ENCODE measurements at regions not wholly inside any gene's neighbourhood (a gene's known extent, or its start where the extent isn't known, plus 50 kb on each side); places are given as distances from the start of the nearest gene placed in this dataset.

DNA sequence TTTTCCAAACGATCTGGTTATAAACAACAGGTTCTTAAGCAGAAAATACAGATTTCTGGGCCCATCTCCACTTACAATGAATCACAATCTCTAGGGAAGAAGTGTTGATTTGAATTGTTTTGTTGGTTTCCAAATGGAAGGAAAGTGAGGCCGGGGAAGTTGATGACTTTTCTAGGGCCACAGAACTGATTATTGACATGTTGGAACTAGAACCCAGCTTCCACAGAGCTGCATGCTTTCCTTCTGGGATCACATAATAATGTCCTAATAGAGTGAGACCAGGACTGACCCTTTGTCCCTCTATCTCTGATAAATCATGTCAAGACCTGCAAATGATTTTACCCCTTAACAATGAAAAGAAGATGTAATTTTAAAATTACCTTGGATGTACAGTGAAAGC lies 332.2 kb downstream of the OSR1 start:
- Mint-ChIP-seq H3K27ac (no peak overlapping the region), H3K4me1 (peaks cover 0 to 1% of the 10 kb centered on the region in 2 donors), H3K4me3 (no peak overlapping the region), H3K9me3 (no peaks in the 10 kb centered on the region), H3K36me3 (no peaks in the 10 kb centered on the region), H3K27me3 (no peaks in the 10 kb centered on the region)
- DNase-seq (no peak), ATAC-seq (replicated peaks) (no peak)

DNA sequence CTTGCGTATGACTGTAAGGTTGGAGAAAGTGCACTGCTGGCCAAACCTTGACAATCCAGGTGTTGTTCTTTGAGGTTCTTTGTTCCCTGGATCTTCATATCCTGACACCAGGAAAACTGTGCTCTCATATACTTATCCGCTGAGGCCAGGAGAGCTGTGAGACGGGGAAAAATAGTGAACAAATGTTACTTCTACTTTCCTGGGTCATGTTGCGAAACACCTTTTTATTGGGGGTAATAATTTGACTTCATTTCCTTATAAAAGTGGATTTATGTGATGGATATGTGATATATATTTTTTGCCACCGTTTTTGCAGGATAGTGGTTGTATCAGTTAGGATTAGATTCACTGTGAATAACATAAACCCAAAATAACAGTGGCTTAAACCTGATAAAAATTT lies 336.1 kb downstream of the OSR1 start:
- Mint-ChIP-seq H3K27ac (no peak overlapping the region), H3K9me3 (peaks cover 3 to 4% of the 10 kb centered on the region in 2 donors), H3K27me3 (no peaks in the 10 kb centered on the region), H3K4me3 (no peak overlapping the region), H3K36me3 (no peaks in the 10 kb centered on the region), H3K4me1 (peaks cover 0 to 1% of the 10 kb centered on the region in 2 donors)
- ATAC-seq (replicated peaks) (no peak), DNase-seq (no peak)

DNA sequence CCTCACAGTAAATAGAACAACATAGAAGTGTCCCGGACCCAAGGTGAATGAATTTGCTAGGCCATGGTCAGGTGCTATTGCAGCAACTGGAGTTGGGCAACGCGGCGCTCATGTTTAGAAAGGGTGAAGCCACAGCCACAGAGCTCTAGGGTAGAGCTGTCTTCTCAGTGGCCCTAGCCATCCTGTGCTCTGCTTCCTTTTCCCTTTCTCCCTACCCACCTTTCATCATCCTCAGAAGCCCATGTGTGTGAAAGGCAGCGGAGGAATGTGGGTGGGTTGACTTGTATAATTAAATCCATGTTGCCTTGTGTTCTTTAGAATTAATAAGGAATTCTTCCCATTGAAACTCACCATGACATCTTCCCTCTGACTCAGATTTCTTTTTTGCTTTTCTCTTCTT lies 336.7 kb downstream of the OSR1 start:
- no peak overlapping the region for H3K4me3 Mint-ChIP-seq
- no peak overlapping the region for H3K27ac Mint-ChIP-seq
- H3K27me3 Mint-ChIP-seq: no peaks in the 10 kb centered on the region
- no peak for DNase-seq
- H3K9me3 Mint-ChIP-seq: peaks cover 4% of the 10 kb centered on the region in 2 donors
- no peaks in the 10 kb centered on the region for H3K36me3 Mint-ChIP-seq
- peaks cover 0 to 1% of the 10 kb centered on the region in 2 donors for H3K4me1 Mint-ChIP-seq
- no peak for ATAC-seq (replicated peaks)

DNA sequence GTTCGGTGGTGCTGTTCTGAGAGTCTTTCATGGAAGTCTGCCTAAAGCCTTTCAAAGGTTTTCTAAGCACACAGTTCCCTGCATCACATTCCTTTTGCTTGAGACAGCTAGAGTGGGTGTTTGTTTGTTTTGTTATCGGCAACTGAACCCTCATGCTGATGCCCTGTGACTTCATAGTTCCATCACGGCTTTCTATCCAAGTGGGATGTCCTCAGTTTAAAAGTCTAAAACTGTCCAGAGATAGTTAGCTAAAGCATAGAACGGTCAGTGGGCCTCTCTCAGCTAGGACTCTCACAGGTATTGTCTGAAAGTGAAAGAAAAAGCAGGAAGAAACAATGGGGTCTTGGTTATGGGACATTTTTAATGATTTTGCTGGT lies 337.3 kb downstream of the OSR1 start:
- H3K27ac Mint-ChIP-seq: no peak overlapping the region
- no peaks in the 10 kb centered on the region for H3K27me3 Mint-ChIP-seq
- no peaks in the 10 kb centered on the region for H3K36me3 Mint-ChIP-seq
- no peak overlapping the region for H3K4me3 Mint-ChIP-seq
- ATAC-seq (replicated peaks) (no peak), DNase-seq (no peak)
- peaks cover 6% of the 10 kb centered on the region in 2 donors for H3K9me3 Mint-ChIP-seq
- peaks cover 0 to 1% of the 10 kb centered on the region in 2 donors for H3K4me1 Mint-ChIP-seq

DNA sequence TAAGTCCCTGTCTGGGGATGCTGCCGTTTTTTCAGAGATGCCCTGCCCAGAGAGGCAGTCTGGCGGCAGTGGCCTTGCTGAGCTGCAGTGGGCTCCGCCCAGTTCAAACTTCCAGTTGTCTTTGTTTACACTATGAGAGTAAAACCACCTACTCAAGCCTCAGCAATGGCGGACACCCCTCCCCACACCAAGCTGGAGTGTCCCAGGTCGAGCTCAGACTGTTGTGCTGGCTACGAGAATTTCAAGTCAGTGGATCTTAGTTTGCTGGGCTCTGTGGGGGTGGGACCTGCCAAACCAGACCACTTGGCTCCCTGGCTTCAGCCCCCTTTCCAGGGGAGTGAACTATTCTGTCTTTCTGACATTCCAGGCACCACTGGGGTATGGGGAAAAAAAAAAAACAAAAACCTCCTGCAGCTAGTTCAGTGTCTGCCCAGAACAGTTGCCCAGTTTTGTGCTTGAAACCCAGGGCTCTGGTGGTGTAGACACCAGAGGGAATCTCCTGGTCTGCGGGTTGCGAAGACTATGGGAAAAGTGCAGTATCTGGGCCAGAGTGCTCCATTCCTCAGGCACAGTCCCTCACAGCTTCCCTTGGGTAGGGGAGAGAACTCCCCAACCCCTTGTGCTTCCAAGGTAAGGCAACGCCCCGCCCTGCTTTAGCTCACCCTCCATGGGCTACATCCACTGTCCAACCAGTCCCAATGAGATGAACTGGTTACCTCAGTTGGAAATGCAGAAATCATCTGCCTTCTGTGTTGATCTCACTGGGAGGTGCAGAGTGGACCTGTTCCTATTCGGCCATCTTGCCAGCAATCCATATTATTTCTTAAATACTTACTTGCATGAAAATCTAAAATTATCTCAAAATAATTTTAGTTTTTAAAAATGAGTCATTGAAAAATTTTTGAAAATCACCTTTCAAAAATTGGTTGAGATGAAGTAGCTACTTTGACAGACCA lies 338.0 kb downstream of the OSR1 start:
- Mint-ChIP-seq H3K4me3 (no peak overlapping the region), H3K4me1 (no peaks in the 10 kb centered on the region), H3K9me3 (peaks cover 10 to 11% of the 10 kb centered on the region in 2 donors), H3K27ac (no peak overlapping the region), H3K36me3 (no peaks in the 10 kb centered on the region), H3K27me3 (no peaks in the 10 kb centered on the region)
- no peak for DNase-seq
- ATAC-seq (replicated peaks): no peak

DNA sequence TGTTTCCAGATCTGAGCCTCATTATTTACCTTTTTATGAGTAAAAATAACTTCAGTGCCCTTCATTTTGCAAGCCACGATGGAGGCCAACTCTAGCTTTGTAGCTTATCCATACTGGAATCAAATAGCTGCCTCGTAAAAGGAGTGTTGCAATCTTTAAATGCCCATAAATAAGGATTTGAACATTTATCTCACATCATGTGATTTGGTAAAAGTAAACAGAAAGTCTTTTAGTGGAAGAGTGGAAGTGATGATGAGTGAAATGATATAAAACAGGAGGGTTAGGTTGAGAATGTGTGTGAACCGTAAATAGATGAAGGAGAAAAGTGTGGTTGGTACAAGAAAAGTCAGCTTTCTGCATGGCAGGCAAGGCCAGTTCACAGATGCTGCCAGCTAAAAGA lies 348.9 kb downstream of the OSR1 start:
- H3K27me3 Mint-ChIP-seq: no peaks in the 10 kb centered on the region
- no peak overlapping the region for H3K27ac Mint-ChIP-seq
- no peaks in the 10 kb centered on the region for H3K4me1 Mint-ChIP-seq
- no peak overlapping the region for H3K4me3 Mint-ChIP-seq
- ATAC-seq (replicated peaks) (no peak), DNase-seq (no peak)
- no peaks in the 10 kb centered on the region for H3K36me3 Mint-ChIP-seq
- no peaks in the 10 kb centered on the region for H3K9me3 Mint-ChIP-seq

DNA sequence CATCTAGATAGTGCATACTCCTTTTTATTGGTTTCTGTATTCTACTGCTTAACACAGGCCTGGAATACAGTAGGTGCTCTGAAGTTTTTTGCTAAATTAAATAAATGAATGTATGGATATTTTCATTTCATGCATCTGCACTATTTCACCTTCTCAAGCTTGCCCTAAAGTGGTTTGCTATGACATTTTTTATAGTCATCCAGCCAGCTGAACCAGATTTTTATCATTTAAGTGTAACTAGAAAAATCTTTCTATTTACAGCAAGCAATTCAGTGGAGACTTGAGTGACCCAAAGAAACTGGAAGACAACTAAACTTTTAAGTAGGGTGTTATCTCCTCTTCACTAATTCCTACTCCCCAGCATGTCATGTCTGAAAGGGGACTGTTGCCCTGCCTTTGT lies 354.9 kb downstream of the OSR1 start:
- H3K27ac Mint-ChIP-seq: no peak overlapping the region
- peaks cover 0 to 2% of the 10 kb centered on the region in 2 donors for H3K36me3 Mint-ChIP-seq
- DNase-seq: no peak
- no peak for ATAC-seq (replicated peaks)
- no peaks in the 10 kb centered on the region for H3K27me3 Mint-ChIP-seq
- H3K4me3 Mint-ChIP-seq: no peak overlapping the region
- H3K9me3 Mint-ChIP-seq: peaks cover 2 to 4% of the 10 kb centered on the region in 2 donors
- H3K4me1 Mint-ChIP-seq: no peaks in the 10 kb centered on the region

DNA sequence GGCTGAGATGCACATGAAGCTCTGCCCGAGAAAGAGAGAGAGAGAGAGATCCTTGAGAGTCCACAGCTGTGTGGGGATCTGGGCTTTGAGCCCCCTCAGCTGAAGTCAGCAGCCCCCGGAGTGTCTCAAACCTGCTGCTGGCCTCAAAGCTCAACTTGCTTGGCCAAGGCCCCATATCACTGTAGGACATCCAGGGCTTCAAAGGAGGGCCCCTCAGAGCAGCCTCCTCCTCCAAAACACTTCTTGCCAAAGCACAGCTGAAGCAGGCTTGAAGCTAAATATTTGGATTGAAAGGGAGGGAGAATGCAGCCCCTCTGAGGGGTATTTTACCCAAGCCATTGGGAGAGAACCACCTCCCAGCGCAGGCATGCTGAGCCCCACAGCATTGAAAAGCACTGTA lies 357.6 kb downstream of the OSR1 start:
- peaks cover 4% of the 10 kb centered on the region in 2 donors for H3K9me3 Mint-ChIP-seq
- no peaks in the 10 kb centered on the region for H3K4me1 Mint-ChIP-seq
- H3K27ac Mint-ChIP-seq: no peak overlapping the region
- H3K27me3 Mint-ChIP-seq: no peaks in the 10 kb centered on the region
- peaks cover 0 to 2% of the 10 kb centered on the region in 2 donors for H3K36me3 Mint-ChIP-seq
- H3K4me3 Mint-ChIP-seq: no peak overlapping the region
- ATAC-seq (replicated peaks) (no peak), DNase-seq (no peak)

DNA sequence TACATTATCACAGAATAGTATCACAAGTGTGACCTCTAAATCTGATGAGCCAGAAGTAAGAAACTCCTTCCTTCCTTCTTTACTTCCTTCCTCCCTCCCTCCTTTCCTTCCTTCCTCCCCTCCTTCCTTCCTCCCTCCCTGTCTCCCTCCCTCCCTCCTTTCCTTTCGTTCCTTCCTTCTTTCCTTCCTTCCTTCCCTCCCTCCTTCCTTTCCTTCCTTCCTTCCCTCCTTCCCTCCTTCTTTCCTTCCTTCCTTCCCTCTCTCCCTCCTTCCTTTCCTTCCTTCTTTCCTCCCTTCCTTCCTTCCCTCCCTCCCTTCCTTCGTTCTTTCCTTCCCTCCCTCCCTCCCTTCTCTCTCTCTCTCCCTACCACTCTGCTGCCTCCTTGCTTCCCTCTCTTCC lies 359.2 kb downstream of the OSR1 start:
- Mint-ChIP-seq H3K9me3 (peaks cover 4% of the 10 kb centered on the region in 2 donors), H3K36me3 (peaks cover 0 to 2% of the 10 kb centered on the region in 2 donors), H3K4me3 (no peak overlapping the region), H3K27ac (no peak overlapping the region), H3K27me3 (no peaks in the 10 kb centered on the region), H3K4me1 (no peaks in the 10 kb centered on the region)
- DNase-seq: no peak
- no peak for ATAC-seq (replicated peaks)

DNA sequence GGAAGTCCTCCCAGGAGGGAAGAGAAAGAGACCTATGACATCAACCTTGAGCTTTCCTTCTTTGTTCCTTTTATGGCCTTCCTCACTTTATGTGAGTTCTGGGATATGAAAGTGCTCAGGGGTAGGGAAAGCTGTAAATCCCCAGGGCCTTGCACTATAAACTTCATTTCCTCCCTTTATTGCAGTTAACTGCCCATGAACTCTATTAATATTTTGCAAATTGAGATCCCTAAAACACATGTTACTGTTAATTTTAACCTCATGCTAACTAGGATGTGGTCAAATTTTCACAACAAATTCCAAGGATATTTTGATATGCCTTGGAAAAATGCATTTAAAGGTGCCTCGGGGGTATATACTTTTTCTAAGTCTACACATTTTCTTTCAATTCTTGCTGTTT lies 359.9 kb downstream of the OSR1 start:
- Mint-ChIP-seq H3K4me3 (no peak overlapping the region), H3K4me1 (no peaks in the 10 kb centered on the region), H3K27me3 (no peaks in the 10 kb centered on the region), H3K27ac (no peak overlapping the region), H3K9me3 (peaks cover 4% of the 10 kb centered on the region in 2 donors), H3K36me3 (peaks cover 0 to 2% of the 10 kb centered on the region in 2 donors)
- ATAC-seq (replicated peaks): no peak
- no peak for DNase-seq

DNA sequence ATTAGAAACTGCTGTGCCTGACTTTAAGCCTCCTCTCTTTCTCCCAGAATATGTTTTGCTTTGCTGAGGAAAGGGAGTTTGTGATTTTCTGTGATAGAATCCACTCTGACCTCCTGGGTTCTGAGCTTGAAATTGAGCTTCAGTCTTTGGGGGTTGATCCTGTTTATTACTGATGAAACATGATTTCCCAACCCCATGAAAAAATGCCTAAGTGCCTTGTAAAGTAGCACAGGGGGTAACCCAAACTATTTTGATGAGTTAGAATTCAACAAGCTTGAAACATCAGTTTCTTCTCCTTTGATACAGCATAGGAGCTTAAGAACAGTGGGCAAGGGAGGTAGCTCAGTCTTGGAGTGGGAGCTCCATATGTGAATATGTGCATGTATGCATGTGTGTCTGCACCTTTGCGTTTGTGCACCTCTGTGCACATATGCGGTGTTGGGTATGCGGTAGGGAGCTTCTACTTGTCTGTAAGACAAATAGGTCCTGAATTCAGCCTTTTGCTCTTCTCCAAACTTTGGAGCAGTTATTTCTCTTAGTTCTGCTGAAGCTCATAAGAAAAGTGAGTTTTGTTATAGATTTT lies 364.6 kb downstream of the OSR1 start:
- Mint-ChIP-seq H3K27me3 (no peaks in the 10 kb centered on the region), H3K4me1 (no peaks in the 10 kb centered on the region), H3K27ac (no peak overlapping the region), H3K4me3 (no peak overlapping the region), H3K36me3 (no peaks in the 10 kb centered on the region), H3K9me3 (peaks cover 0 to 1% of the 10 kb centered on the region in 2 donors)
- DNase-seq (no peak), ATAC-seq (replicated peaks) (no peak)

DNA sequence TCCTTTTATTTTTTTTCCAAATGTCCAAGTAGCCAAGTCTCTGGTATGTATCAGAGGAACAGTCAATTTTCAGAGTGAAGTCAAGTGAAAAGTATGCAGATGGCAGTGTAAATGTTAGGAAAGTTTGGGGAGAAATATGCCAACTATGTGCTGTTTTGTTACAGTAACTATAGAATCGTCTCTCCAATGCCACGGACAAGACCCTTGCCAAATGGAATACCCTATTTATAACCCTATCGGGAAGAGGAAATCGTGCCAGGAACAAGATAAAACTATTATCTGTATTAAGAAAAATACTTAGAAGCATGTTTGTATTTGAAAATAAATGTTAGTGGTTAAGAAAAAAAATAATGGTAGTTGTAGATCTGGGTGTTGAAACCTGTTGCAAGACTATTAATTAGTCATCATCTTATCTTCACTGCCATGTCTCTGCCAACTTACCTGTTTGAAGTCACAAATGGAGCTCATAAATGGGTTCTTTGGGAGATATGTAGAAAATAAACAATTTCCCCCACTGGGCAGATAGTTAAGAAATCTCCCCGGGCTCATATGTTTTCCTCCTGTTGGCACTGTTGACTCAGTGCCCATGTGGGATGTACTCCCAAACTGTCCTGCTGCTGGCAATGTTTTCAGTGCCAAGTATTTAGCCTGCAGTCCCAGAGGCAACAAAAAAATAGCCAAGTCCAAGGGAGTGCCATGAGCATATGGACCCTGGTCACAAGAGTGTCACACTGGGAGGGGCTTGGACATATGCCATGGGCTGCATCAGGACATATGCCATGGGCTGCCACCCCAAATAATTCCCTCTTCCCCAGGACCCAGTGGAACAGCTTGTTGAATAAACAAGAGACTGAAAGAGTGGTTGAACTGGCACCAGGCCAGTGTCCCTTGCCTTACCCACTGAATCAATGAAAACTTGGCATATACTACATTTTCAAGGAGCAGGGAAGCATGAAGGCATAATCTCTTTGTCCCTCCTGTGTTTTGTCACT lies 366.9 kb downstream of the OSR1 start:
- H3K27me3 Mint-ChIP-seq: no peaks in the 10 kb centered on the region
- no peaks in the 10 kb centered on the region for H3K4me1 Mint-ChIP-seq
- H3K9me3 Mint-ChIP-seq: no peaks in the 10 kb centered on the region
- H3K36me3 Mint-ChIP-seq: no peaks in the 10 kb centered on the region
- ATAC-seq (replicated peaks) (no peak), DNase-seq (no peak)
- no peak overlapping the region for H3K27ac Mint-ChIP-seq
- H3K4me3 Mint-ChIP-seq: no peak overlapping the region

DNA sequence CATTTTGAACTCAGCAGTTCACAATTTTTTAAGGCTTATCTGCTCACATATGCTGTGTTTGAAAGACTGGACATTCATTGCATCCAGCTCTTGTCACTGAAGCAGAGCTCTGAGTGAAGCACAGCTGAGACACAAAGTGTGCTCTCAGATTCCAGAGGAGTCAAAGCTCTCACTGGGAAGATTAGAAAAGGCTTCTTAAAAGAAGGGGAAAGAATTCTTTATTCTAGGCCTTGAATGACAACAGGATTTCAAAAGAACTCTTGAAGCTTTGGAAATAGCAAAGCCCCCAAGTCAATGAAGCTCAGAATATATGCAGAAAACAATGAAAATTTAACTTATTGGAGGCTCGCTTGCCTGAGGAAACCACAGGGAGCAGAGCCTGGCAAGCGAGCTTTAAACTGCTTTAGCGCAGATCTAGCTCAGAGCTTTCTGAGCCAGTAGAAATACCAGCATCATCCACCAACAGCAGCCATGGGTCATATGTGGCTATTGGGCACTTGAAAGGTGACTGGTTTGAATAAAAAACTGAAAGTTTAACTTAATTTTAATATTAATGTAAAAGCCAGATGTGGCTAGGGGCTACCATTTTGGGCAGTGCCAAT lies 369.7 kb downstream of the OSR1 start:
- ATAC-seq (replicated peaks) (no peak), DNase-seq (no peak)
- Mint-ChIP-seq H3K27ac (no peak overlapping the region), H3K9me3 (no peaks in the 10 kb centered on the region), H3K27me3 (no peaks in the 10 kb centered on the region), H3K4me1 (no peaks in the 10 kb centered on the region), H3K4me3 (no peak overlapping the region), H3K36me3 (no peaks in the 10 kb centered on the region)

DNA sequence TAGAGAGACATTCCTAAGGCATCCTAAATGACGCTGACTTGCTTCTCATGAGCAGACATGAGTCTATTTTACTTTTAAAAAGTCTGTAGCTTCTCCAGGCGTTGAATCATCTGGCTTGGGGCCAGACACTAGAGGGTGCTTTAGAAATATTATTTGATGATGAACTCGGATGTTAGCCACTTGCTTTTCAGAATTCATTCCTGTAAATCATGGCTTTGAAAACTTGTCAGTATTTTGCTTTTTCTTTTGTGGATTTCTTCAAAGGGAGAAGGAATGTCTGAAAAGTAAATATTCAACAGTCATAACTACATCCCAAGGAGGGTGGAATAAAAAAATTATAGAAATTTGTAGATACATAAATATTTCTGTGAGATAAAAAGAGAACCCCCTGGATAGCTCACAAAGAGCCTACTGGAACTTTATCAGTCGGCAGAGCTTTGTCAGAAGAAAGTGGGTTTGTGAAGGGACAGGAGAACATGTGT lies 370.8 kb downstream of the OSR1 start:
- H3K4me1 Mint-ChIP-seq: no peaks in the 10 kb centered on the region
- H3K36me3 Mint-ChIP-seq: no peaks in the 10 kb centered on the region
- no peak overlapping the region for H3K27ac Mint-ChIP-seq
- H3K4me3 Mint-ChIP-seq: no peak overlapping the region
- H3K27me3 Mint-ChIP-seq: no peaks in the 10 kb centered on the region
- ATAC-seq (replicated peaks) (no peak), DNase-seq (no peak)
- no peaks in the 10 kb centered on the region for H3K9me3 Mint-ChIP-seq
